Peyer's patch (tissue), 4 donors: ENCODE measurements at regions not wholly inside any gene's neighbourhood (a gene's known extent, or its start where the extent isn't known, plus 50 kb on each side); places are given as distances from the start of the nearest gene placed in this dataset.

ENCODE experiments used
- CTCF ChIP-seq, 6 experiments: fragments of 450-650 bp in 4 of 6; fragments of 200-600 bp in 2 of 6; sonication (generic) in 1 of 6; IDR thresholded peaks; one replicate each; pipeline ENCODE4 v1.5.1; 2017 to 2019; ENCODE audit warnings: antibody characterized with exemption in 6 of 6, mild to moderate bottlenecking in 3 of 6, moderate library complexity in 1 of 6
- POLR2A ChIP-seq, 2 donors: fragments of 450-650 bp; IDR thresholded peaks; one replicate each; pipeline ENCODE4 v1.5.1; 2017; ENCODE audit warnings: antibody characterized with exemption in 2 of 2, mild to moderate bottlenecking in 2 of 2, moderate library complexity in 2 of 2

GRCh38 chr19:31975461-31975860 is 369.9 kb upstream of the ZNF507 start:
- TF ChIP-seq CTCF (IDR thresholded peaks at IDR 0.05) (no peak), POLR2A (IDR thresholded peaks at IDR 0.05) (no peak)
